ENCODE measurements at regions not wholly inside any gene's neighbourhood (a gene's known extent, or its start where the extent isn't known, plus 50 kb on each side); places are given as distances from the start of the nearest gene placed in this dataset.

DNA sequence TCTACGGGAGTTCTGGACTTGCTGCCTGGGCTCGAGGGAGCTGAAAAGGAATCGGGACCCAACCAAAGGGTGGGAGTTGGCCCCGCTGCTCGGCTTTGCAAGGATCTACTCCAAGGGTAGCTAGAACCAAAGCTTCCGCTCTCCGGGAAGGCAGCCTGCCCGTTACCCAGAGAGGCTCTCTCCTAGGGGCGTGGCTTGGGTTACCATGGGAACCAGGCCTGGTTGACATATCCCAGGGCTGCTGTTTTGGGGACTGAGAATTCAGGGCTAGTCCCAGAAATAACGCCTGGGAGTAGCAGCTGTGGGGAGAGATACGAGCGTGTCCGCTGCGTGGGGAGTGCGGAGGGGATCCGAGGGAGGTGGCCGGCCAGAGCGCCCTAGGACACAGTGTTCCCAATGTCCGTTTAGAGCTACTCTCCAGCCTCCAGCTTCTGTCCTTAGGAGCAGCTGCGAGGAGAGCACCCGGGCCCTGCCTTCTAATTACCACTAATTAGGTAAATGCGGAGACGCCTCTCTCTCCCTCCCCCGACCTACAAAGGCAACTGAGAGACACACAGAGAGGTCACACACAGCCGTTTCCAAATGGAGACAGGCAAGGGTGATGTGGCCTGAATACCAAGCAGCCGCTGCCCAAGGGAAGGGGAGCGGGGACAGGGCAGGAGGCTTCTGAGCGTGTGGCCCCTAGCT lies 141.6 kb upstream of the CADM1 start:
- FAIRE-seq (no peak), ATAC-seq (no peak), DNase-seq (ENCODE audit: low read depth in 1 of 2, low spot score in 1 of 2) (no peak)
- ChIA-PET CTCF (interaction anchor here (0.9 kb wide), 1 partner anchor 15 kb away, joined by 3 read pairs; no protein-coding TSS in a partner anchor), POLR2A (no interaction called here)
- Histone ChIP-seq H3K9me3 (no peaks in the 10 kb centered on the region), H3K4me3 (no peak overlapping the region), H3K27ac (no peak overlapping the region), H3K4me2 (no peak overlapping the region), H3K4me1 (no peaks in the 10 kb centered on the region)
- TF ChIP-seq BHLHE40 (IDR thresholded peaks at IDR 0.05; ENCODE audit: low read depth, low read length): no peak
- no peak for TF ChIP-seq RNF2 (IDR thresholded peaks at IDR 0.05; ENCODE audit: borderline replicate concordance, low read depth)
- no peak for TF ChIP-seq KDM5A (IDR thresholded peaks at IDR 0.05)
- TF ChIP-seq, protein P1, sequence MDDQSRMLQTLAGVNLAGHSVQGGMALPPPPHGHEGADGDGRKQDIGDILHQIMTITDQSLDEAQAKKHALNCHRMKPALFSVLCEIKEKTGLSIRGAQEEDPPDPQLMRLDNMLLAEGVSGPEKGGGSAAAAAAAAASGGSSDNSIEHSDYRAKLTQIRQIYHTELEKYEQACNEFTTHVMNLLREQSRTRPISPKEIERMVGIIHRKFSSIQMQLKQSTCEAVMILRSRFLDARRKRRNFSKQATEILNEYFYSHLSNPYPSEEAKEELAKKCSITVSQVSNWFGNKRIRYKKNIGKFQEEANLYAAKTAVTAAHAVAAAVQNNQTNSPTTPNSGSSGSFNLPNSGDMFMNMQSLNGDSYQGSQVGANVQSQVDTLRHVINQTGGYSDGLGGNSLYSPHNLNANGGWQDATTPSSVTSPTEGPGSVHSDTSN (IDR thresholded peaks at IDR 0.05): no peak
- no peak for TF ChIP-seq CBX8 (IDR thresholded peaks at IDR 0.05)
- no peak for TF ChIP-seq CBX2 (IDR thresholded peaks at IDR 0.05; ENCODE audit: borderline replicate concordance, low read depth)
- TF ChIP-seq FOSL2 (IDR thresholded peaks at IDR 0.05): no peak
- TF ChIP-seq FOSL2 (CRISPR knock-in tag; IDR thresholded peaks at IDR 0.05): no peak
- TF ChIP-seq FOXS1 (CRISPR knock-in tag; IDR thresholded peaks at IDR 0.05): no peak
- no peak for TF ChIP-seq HDAC2 (IDR thresholded peaks at IDR 0.05)
- no peak for TF ChIP-seq ESRRA (IDR thresholded peaks at IDR 0.05; ENCODE audit: borderline replicate concordance, low read length)
- no peak for TF ChIP-seq MYC (IDR thresholded peaks at IDR 0.05; ENCODE audit: borderline replicate concordance, low read length)
- TF ChIP-seq, protein P2, sequence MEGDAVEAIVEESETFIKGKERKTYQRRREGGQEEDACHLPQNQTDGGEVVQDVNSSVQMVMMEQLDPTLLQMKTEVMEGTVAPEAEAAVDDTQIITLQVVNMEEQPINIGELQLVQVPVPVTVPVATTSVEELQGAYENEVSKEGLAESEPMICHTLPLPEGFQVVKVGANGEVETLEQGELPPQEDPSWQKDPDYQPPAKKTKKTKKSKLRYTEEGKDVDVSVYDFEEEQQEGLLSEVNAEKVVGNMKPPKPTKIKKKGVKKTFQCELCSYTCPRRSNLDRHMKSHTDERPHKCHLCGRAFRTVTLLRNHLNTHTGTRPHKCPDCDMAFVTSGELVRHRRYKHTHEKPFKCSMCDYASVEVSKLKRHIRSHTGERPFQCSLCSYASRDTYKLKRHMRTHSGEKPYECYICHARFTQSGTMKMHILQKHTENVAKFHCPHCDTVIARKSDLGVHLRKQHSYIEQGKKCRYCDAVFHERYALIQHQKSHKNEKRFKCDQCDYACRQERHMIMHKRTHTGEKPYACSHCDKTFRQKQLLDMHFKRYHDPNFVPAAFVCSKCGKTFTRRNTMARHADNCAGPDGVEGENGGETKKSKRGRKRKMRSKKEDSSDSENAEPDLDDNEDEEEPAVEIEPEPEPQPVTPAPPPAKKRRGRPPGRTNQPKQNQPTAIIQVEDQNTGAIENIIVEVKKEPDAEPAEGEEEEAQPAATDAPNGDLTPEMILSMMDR (IDR thresholded peaks at IDR 0.05): no peak
- TF ChIP-seq TFCP2L1 (CRISPR knock-in tag; IDR thresholded peaks at IDR 0.05): no peak
- TF ChIP-seq, protein P3, sequence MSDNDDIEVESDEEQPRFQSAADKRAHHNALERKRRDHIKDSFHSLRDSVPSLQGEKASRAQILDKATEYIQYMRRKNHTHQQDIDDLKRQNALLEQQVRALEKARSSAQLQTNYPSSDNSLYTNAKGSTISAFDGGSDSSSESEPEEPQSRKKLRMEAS (IDR thresholded peaks at IDR 0.05): no peak
- no peak for TF ChIP-seq RFX5 (IDR thresholded peaks at IDR 0.05)
- TF ChIP-seq HEYL (CRISPR knock-in tag; IDR thresholded peaks at IDR 0.05): no peak
- WGBS (ENCODE audit: missing lambda C conversion rate): 58% methylated on average over 17 of the region's 28 CpGs

DNA sequence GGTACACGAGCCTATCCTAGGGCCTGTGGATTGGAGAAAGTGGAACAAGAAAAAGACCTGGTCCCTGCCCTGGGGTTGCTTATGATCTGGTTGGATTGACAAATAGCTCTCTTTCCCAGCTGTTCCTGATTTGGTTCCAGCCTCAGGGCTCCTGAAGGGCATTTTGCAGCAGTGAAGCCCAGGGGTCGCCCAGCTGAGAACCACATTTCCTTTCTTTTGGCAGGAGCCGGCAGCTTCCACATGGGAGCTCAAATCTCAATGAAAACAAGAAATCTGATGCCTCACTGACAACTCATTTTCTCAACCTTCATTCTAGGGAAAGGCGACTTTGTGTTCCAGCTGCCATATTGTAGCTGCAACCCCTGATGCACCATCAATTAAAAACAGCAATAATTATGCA lies 140.6 kb upstream of the CADM1 start:
- FAIRE-seq: no peak

DNA sequence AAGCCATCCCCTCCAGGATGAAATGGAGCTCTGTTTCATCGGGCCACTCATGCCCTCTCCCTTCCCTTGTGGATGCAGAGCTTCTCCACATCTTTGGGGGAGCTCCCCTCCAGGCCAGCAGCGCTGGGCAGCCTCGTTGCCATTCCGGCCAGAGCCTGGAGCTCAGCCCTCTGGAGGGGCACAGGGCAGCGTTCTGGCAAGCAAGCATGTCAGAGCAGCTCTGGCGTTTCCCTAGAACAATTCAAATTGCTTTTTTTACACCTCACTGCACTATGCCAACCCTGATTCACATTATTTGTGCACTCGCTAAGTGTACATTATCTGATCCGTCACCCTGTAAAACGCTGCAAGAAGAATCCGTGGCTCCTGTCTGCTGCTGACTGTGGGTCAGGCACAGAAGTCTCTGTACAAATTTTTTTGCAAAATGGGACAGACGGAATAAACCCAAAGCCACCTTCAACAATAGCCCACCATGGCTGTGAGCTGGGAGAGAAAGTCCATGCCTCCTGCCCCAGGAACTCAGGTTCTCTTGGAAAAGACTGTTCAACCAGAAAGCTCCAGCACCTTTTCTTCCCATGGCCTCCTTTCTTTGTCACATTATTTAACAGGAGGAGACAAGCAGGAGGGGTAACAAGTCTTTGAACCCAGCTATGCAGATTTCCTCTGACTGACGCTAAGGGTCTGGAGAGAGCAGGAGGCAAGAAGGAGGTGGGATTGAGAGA lies 139.5 kb upstream of the CADM1 start:
- H3K27ac ChIP-seq: no peak overlapping the region
- no peak overlapping the region for H3K4me3 ChIP-seq
- POLR2A ChIA-PET: no interaction called here
- H3K4me2 ChIP-seq: no peak overlapping the region
- no peak for FAIRE-seq
- no peaks in the 10 kb centered on the region for H3K9me3 ChIP-seq
- DNase-seq (ENCODE audit: low read depth in 1 of 2, low spot score in 1 of 2): no peak
- no peak for ATAC-seq
- 26% methylated on average over 11 of the region's 12 CpGs for WGBS (ENCODE audit: missing lambda C conversion rate)
- CTCF ChIA-PET: interaction anchor here (1.4 kb wide), 1 partner anchor 173 kb away, joined by 3 read pairs; no protein-coding TSS in a partner anchor
- no peaks in the 10 kb centered on the region for H3K4me1 ChIP-seq
- TF ChIP-seq CEBPB (IDR thresholded peaks at IDR 0.05): no peak
- TF ChIP-seq KDM5A (IDR thresholded peaks at IDR 0.05): no peak
- no peak for TF ChIP-seq CHD4 (IDR thresholded peaks at IDR 0.05; ENCODE audit: borderline replicate concordance)
- no peak for TF ChIP-seq FOXS1 (CRISPR knock-in tag; IDR thresholded peaks at IDR 0.05)
- TF ChIP-seq RAD21 (conservative IDR thresholded peaks at IDR 0.05 in 1 of 2, IDR thresholded peaks at IDR 0.05 in 1 of 2): no peak
- no peak for TF ChIP-seq JUNB (IDR thresholded peaks at IDR 0.05)
- TF ChIP-seq HDAC2 (IDR thresholded peaks at IDR 0.05): no peak
- TF ChIP-seq, protein P2 (IDR thresholded peaks at IDR 0.05): no peak
- TF ChIP-seq PHF8 (IDR thresholded peaks at IDR 0.05; ENCODE audit: borderline replicate concordance, low read depth): no peak

More for the DNA sequence above, 140.6 kb upstream of the CADM1 start:
- no peak overlapping the region for H3K4me2 ChIP-seq
- ChIA-PET POLR2A (no interaction called here), CTCF (interaction anchor here (0.9 to 1.4 kb wide), 3 partner anchors 9 to 174 kb away, joined by 3 read pairs; no protein-coding TSS in a partner anchor)
- H3K9me3 ChIP-seq: no peaks in the 10 kb centered on the region
- WGBS (ENCODE audit: missing lambda C conversion rate): 27% methylated on average over 4 of the region's 4 CpGs
- no peak overlapping the region for H3K27ac ChIP-seq
- TF ChIP-seq EHMT2 (IDR thresholded peaks at IDR 0.05; ENCODE audit: low read depth): no peak
- TF ChIP-seq, protein P4, sequence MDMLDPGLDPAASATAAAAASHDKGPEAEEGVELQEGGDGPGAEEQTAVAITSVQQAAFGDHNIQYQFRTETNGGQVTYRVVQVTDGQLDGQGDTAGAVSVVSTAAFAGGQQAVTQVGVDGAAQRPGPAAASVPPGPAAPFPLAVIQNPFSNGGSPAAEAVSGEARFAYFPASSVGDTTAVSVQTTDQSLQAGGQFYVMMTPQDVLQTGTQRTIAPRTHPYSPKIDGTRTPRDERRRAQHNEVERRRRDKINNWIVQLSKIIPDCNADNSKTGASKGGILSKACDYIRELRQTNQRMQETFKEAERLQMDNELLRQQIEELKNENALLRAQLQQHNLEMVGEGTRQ (IDR thresholded peaks at IDR 0.05): no peak
- no peak for DNase-seq (ENCODE audit: low read depth in 1 of 2, low spot score in 1 of 2)
- no peak overlapping the region for H3K4me3 ChIP-seq
- no peak for ATAC-seq
- no peaks in the 10 kb centered on the region for H3K4me1 ChIP-seq
